Loucy (cell line): ENCODE measurements at regions not wholly inside any gene's neighbourhood (a gene's known extent, or its start where the extent isn't known, plus 50 kb on each side); places are given as distances from the start of the nearest gene placed in this dataset.
A peak's percentile ranks its signal among the peaks of the same experiment; 100 is the strongest.

Experiments used
- H2AFZ ChIP-seq: fragments of 200-600 bp; sonication (generic); 2 replicates; pipeline ENCODE4 v1.6.0; 2016; ENCODE audit warnings: antibody characterized with exemption, mild to moderate bottlenecking, low read length, moderate library complexity
- H3F3A ChIP-seq: fragments of 200-600 bp; 2 replicates; pipeline ENCODE4 v1.6.0; 2016; ENCODE audit warnings: antibody characterized with exemption, low read depth, mild to moderate bottlenecking
- H3K27me3 ChIP-seq: fragments of 200-600 bp; sonication (generic); 2 replicates; pipeline ENCODE4 v1.6.1; 2014; ENCODE audit warnings: low read length, mild to moderate bottlenecking; ENCODE audit not compliant: insufficient read depth, poor library complexity, severe bottlenecking
- H3K36me3 ChIP-seq: fragments of 200-600 bp; sonication (generic); 2 replicates; pipeline ENCODE4 v1.6.1; 2016; ENCODE audit warnings: low read length; ENCODE audit not compliant: insufficient read depth
- H3K4me1 ChIP-seq: fragments of 200-600 bp; sonication (generic); 2 replicates; pipeline ENCODE4 v1.5.1; 2014; ENCODE audit warnings: low read length, mild to moderate bottlenecking; ENCODE audit not compliant: insufficient read depth, poor library complexity, severe bottlenecking
- H3K4me2 ChIP-seq: fragments of 200-600 bp; sonication (generic); 2 replicates; pipeline ENCODE4 v1.6.0; 2014; ENCODE audit warnings: antibody characterized with exemption, low read length, low read depth, mild to moderate bottlenecking; ENCODE audit not compliant: poor library complexity, severe bottlenecking
- H3K4me3 ChIP-seq: fragments of 200-600 bp; sonication (generic); 2 replicates; pipeline ENCODE4 v1.5.1; 2014; ENCODE audit warnings: low read length, mild to moderate bottlenecking, mixed read lengths; ENCODE audit not compliant: poor library complexity, severe bottlenecking
- H3K79me2 ChIP-seq: fragments of 200-600 bp; sonication (generic); 2 replicates; pipeline ENCODE4 v1.6.1; 2014; ENCODE audit warnings: low read length; ENCODE audit not compliant: insufficient read depth
- H3K9ac ChIP-seq: fragments of 200-600 bp; sonication (generic); 2 replicates; pipeline ENCODE4 v1.6.0; 2014; ENCODE audit warnings: mild to moderate bottlenecking, low read depth, low read length, moderate library complexity; ENCODE audit not compliant: poor library complexity, severe bottlenecking
- H3K9me2 ChIP-seq: fragments of 200-600 bp; sonication (generic); replicated peaks from 2 replicates; pipeline ENCODE4 v1.6.1; 2016; ENCODE audit warnings: low read depth, low read length, mixed read lengths
- H3K9me3 ChIP-seq: fragments of 200-600 bp; sonication (generic); 2 replicates; pipeline ENCODE4 v1.6.1; 2014; ENCODE audit warnings: mild to moderate bottlenecking, antibody characterized with exemption, low read length, low read depth; ENCODE audit not compliant: insufficient read depth
- H4K20me1 ChIP-seq: fragments of 200-600 bp; sonication (generic); 2 replicates; pipeline ENCODE4 v1.6.0; 2014; ENCODE audit warnings: antibody characterized with exemption, low read length, mild to moderate bottlenecking; ENCODE audit not compliant: insufficient read depth, poor library complexity, severe bottlenecking
- CTCF ChIP-seq: fragments of 200-600 bp; sonication (generic); conservative IDR thresholded peaks from 2 replicates; pipeline ENCODE4 v1.5.1; 2014; ENCODE audit warnings: mild to moderate bottlenecking, antibody characterized with exemption, low read length
- EZH2phosphoT487 ChIP-seq: fragments of 200-600 bp; IDR thresholded peaks from 2 replicates; pipeline ENCODE4 v1.6.1; 2018; ENCODE audit warnings: antibody characterized with exemption, mild to moderate bottlenecking, moderate library complexity, borderline replicate concordance

GRCh38 chr1:60937720-60938119 is 144.6 kb upstream of the NFIA start:
- H3K9me3 ChIP-seq, result no peaks in the 10 kb centered on the region
- no peak overlapping the region for H2AFZ ChIP-seq
- H3K79me2 ChIP-seq, result no peaks in the 10 kb centered on the region
- no peak overlapping the region for H3K4me3 ChIP-seq
- H3K4me1 ChIP-seq, result peaks cover 22% of the 10 kb centered on the region
- TF ChIP-seq CTCF (no peak), EZH2phosphoT487 (no peak)
- H3K9me2 ChIP-seq, result no peaks in the 10 kb centered on the region
- no peaks in the 10 kb centered on the region for H4K20me1 ChIP-seq
- H3K36me3 ChIP-seq, result no peaks in the 10 kb centered on the region
- H3K9ac ChIP-seq, result no peak overlapping the region
- no peak overlapping the region for H3K4me2 ChIP-seq
- H3K27me3 ChIP-seq, result no peaks in the 10 kb centered on the region
- no peaks in the 10 kb centered on the region for H3F3A ChIP-seq

- no peaks in the 10 kb centered on the region for H3K9me3 ChIP-seq
- H3K79me2 ChIP-seq, result no peaks in the 10 kb centered on the region
- H3K36me3 ChIP-seq, result no peaks in the 10 kb centered on the region
- H3F3A ChIP-seq, result no peaks in the 10 kb centered on the region
- no peak overlapping the region for H3K9ac ChIP-seq
- 0 out of 2 replicates have a peak overlapping the region, but pooled peaks have one; percentile 32 for H2AFZ ChIP-seq
- H3K4me3 ChIP-seq, result no peak overlapping the region
- H3K4me1 ChIP-seq, result peaks cover 20% of the 10 kb centered on the region
- TF ChIP-seq EZH2phosphoT487 (no peak), CTCF (no peak)
- H3K9me2 ChIP-seq, result no peaks in the 10 kb centered on the region
- no peaks in the 10 kb centered on the region for H4K20me1 ChIP-seq
- H3K27me3 ChIP-seq, result no peaks in the 10 kb centered on the region
- no peak overlapping the region for H3K4me2 ChIP-seq
These were observed 145.6 kb upstream of the NFIA start for GRCh38 chr1:60936591-60937342.

- Histone ChIP-seq H3K9me2 (no peaks in the 10 kb centered on the region), H3K4me3 (no peak overlapping the region), H3K27me3 (no peaks in the 10 kb centered on the region), H3K9ac (no peak overlapping the region), H4K20me1 (no peaks in the 10 kb centered on the region), H3K4me2 (no peak overlapping the region), H3K36me3 (no peaks in the 10 kb centered on the region), H3F3A (no peaks in the 10 kb centered on the region), H3K9me3 (no peaks in the 10 kb centered on the region), H3K79me2 (no peaks in the 10 kb centered on the region), H3K4me1 (peaks cover 20% of the 10 kb centered on the region), H2AFZ (0 out of 2 replicates have a peak overlapping the region, but pooled peaks have one; percentile 32)
- TF ChIP-seq CTCF, result no peak
- TF ChIP-seq EZH2phosphoT487, result no peak
These were observed 146.2 kb upstream of the NFIA start for GRCh38 chr1:60936163-60936562.
